GM21390 (cell line): ENCODE measurements at regions not wholly inside any gene's neighbourhood (a gene's known extent, or its start where the extent isn't known, plus 50 kb on each side); places are given as distances from the start of the nearest gene placed in this dataset.
"Not testable (repeated sequence)": the region's sequence is repeated elsewhere in the genome, so short reads cannot be mapped to it uniquely, and the experiment has no call there.

Experiments used
- ATAC-seq: cut with Tn5 transposase; IDR thresholded peaks from one replicate; pipeline ENCODE4 v1.9.1; 2021; ENCODE audit not compliant: unreplicated experiment

DNA sequence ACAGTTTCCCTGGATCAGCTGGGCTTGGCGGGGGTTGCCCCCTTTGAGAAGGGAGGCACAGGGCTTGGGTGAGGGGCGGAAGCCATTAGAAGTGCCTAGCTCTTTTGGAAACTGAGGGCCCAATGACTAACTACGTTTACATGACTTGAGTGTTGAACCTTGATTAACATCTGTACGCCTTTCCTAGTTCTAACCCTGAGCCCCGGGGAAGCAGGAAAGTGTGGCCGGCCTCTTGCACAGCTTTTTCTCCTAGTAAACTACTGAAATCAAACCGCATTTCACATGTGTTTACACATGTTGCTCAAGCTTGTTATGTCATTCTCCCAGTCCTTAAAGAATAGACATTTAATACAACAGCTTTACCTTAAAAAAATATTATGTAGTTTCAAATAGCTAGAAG, 1356.4 kb upstream of the TMEM132C start:
- no peak for ATAC-seq

DNA sequence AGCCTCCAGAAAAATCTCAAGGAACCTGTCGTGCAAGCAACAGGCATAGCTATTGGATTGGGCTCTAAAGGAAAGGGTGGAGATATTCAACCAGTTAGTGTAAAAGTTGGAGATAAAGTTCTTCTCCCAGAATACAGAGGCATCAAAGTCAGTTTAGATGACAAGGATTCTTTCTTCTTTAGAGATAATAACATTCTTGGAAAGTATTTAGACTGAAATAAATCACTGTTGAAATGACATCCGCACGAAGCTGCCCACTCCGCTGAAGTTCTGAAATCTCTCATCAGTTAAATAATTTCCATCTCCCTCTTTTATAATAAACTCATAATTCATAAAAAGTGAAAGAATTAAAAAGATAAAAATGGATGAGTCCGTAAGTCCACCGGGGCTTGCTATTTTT, 1354.9 kb upstream of the TMEM132C start:
- no peak for ATAC-seq

DNA sequence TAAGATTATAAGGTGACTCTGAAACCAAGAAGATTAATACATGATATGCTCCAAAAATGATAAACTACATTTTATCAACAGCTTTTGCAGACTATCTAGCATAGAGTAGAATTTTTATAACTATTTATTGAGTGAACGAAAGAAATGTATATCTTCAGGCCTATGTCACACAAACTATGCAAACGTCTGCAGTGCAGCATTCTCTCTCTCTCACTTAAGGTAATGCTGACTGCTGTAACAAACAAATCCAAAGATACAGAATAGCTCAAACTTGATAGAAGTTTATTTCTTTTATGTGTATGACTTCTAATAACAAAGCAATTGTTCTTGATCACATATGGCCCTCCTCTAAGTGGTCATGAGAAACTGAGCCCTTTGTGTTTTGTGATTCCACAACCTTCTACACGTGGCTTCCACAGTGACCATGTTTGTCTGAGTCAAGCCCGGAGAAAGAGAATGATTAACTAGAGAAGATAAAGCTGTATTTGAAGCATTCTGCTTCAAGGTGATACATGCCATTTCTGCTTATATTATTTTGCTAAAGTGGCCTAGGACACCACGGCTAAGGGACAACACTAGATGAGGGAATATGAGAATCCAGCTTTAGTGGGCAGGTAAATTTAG, 1352.7 kb upstream of the TMEM132C start:
- ATAC-seq, result no peak

DNA sequence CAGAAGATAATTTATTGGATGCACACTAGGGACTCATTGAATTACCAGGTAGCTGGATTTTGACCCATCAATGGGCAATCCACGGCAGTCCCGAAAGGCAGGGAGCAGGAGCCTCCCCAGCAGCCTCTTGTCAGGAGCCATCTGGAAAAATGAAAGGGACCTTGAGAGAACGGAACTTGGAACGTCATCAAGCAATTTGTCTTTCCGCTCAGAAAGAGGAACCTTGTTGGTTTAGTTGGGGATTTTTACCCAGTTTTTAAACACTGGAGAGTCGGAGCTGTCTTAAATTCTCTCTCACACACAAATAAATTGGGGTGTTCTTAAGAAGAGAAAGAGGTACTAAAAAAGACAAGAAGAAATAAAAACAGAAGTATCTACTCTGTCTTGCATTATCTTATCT, 1351.7 kb upstream of the TMEM132C start:
- no peak for ATAC-seq

DNA sequence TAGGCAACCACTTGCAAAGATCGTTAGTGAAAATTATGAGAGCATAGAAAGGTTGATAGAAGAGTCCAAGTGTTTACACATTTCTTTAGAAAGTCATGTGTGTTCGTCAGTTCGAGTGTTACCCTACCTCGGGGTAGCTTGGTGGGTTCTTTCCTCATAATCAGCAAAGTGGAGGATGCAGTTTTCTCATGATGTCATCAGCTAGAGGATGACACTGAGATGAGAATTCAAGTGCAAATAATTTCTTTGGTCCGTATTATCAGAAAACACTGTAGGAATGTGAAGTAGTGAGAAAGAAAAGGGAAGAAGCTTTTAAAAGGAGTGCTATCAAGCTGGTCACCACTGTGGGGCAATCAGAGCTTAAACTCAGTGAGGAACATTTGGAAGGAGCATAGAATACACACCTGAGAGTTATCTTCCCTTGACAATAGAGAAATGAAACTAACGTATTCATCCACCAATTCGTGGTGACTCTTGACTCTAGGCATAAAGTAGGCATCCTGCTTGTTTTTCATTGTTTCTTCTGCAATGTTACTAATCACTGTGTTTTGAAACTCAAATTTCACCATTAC, 1340.9 kb upstream of the TMEM132C start:
- peak; percentile 55 for ATAC-seq

DNA sequence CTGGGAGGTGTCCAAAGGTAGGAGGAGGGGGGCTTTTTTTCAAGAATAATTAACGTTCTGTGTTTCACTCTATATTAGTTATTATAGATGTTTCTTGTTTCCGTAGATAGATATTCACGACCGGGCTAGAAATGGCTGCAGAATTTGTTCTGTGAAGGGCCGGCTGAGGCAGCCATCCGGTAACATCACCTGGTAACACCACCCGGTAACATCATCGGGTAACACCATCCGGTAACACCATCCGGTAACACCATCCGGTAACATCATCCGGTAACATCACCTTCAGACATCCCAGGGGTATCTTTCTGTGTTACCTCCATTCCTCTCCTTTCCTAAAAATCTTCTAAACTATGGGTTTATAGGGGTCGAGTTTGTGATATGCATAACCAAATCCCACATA, 1336.7 kb upstream of the TMEM132C start:
- ATAC-seq, result no peak

DNA sequence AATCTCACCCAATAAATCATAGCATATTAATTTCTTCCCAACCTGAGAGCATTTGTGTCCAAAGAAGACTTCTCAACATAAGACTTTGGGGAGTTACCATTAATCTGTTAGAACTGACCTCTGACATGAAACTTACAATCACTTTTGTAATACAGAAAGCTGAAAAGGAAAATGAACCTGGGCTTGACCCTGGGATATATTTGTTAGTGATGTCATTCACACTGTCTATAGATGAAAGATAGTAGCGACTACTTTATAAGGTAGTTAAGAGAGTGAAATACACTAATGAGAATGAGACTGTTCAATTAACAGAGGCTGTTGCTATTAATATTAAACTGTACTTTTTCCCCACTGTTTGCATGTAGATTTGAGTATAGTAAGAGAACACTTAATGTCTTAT, 1334.8 kb upstream of the TMEM132C start:
- ATAC-seq, result no peak

DNA sequence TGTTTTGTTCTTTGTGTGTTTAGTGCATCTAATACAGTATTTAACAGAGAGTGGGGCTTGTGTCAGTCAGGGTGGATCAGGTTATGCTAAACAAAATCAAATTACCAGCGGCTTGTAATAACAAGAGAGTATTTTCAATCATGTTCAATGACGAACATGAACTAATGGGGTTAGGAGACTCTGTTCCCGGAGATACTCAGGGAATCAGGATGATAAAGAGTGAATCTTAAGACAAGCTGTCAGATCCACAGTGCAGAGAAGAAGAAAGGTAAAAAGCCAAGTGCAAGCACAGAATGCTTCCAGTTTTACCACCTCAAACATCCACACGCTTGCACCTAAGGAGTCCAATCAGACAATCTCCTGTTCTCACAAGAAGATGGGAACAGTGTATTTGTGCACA, 1331.5 kb upstream of the TMEM132C start:
- no peak for ATAC-seq

DNA sequence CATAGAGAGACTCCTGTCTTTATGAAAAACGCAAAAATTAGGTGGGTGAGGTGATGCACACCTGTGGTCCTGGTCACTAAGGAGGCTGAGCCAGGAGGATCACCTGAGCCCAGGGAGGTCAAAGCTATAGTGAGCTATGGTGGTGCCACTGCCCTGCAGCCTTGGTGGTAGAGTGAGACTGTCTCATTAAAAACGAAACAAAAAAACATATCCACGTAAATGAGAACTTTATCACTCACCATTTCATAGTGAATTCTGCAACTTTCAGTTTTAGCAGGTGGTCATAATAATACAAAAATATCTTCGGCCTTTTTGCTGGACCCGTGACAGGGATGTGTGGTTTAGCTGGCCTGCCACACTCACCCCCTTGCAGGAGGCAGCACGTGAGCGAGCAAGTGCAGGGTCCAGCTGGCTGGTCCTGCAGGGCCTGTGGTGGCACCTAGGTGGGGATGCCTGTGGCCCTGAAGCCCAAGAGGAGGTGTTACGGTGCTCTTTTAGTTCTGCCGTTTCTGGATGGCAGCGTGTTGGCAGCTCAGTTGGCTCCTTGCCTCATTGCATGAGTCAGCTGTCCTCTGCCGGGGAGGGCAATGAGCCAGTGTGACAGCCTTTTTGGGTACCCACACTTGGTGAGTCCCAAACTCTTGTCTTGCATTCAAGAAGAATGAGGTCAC, 1330.7 kb upstream of the TMEM132C start:
- ATAC-seq, result peak; percentile 62

DNA sequence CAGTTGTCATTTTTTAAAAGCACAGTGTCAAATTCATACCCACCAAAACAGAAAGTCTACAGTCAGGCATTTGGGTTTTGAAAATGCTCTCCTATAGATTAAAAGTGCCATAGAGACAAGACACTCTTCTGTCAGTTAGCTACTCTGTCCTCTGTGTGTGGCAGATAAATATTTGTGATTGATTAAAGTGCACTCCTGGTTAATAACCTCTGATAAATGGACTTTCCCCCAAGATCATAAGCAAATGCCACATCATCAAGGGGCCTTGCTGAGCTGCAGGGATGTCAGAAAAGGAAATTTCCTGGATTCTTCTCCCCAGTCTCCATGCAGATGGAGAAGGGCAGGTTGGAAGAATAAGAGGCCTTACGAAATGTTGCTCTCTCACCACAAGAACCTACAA, 1329.5 kb upstream of the TMEM132C start:
- ATAC-seq, result no peak

DNA sequence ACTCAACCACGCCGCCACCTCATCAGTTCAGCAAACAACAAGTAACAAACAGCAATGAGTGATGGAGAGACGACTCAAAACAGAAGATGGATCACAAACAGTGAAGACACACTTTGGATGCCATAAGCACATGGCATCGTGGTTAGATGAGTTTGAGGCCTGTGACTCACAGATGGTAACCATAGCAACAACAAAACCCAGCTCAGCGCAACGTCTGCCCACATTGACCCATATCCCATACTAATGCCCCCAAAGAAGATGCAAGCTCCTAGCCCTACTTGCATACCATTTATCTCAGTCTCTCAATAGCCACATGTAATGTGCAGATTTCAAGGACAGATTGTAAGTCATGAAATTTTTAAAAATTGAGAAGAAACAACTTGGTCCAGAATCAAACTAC, 1322.3 kb upstream of the TMEM132C start:
- no peak for ATAC-seq

DNA sequence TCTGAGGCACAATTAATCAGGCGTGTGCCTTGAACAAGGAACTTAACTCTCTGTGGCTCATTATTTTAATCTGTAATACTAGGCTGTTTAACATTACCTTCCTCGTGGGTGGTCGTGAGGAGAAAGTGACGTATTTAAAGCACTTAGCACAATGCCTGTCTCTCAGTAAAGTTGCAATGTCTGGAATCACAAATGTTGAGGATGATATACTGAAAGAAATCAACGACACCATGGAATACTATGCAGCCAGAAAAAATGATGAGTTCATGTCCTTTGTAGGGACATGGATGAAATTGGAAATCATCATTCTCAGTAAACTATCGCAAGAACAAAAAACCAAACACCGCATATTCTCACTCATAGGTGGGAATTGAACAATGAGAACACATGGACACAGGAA, 1320.0 kb upstream of the TMEM132C start:
- ATAC-seq, result not testable (repeated sequence)

DNA sequence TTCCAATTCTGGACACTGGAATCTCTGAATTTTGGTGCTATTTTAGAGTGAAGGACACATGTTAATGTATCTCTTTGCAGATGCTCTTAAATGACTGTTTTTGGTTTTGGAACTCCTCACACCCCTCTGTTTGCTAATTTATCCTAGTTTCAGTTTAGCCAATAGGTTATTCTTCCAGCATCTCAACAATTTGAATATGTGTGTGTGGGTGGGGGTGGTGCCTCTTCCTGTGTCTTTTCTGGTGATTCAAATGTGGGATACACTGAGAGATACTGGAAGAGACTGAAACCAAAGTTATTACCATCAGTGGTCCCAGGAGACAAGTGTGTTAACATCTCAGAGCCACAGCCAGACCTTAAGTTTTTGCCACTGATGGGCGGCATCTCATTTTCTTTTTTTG, 1317.4 kb upstream of the TMEM132C start:
- no peak for ATAC-seq

DNA sequence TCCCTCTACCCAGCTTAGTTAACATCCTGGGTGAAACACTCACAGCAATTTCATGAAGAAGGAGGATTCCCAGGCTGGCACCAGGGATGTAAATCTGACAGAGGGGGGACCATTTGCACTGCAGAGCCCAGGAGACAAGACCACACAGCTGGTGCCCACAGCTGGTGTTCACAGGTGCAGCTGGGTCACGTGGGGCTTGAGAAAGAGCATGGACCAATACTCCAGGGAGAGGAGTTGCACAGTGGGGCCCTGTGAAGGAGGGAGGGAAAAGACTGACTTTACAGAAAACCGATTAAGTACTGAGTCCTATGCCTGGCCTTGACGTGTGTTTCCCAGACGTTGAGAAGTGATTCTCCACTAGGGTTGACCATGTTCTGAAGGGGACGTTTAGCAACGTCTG, 1316.7 kb upstream of the TMEM132C start:
- no peak for ATAC-seq

DNA sequence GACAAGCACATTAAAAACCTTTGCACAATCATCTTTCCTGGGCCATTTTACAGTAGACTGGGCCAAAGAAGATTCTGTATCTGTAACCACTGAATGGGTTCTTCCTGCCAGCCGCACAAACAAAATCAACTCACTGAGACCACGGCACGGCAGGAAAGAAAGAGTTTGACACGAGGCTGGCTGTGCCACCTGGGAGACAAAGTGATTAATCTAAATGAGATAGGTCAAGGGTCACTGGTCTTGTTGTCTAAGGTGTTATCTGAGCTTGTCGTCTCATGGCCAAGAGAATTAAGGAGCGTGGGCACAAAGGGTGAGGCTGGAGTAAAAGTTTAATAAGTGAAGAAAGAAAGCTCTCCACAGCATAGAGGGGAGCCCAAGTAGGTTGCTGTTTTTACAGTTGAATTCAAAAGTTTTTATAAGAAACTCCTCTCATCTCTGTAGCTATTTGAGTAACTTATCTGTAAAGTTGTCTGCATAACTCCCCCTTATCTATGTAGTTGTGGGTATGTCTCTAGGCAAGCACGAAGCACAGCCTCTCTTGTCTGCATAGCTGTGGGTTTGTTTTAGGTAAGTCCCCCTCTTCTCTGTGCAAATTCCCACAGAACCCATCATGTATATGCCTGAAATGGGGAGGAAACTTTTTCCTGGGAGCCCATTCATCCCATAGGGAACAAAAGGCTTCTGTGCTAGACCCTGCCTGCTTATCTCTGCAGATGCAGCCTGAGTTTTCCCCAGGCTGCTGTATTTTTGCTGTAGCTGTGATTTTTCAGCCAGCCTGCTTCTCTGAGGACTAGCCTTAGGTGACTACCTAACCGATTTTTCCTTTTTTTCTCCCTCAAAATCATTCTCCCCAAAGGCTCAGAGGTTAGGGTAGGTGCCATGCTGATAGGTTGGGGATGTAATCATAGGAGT, 1314.6 kb upstream of the TMEM132C start:
- ATAC-seq, result no peak

DNA sequence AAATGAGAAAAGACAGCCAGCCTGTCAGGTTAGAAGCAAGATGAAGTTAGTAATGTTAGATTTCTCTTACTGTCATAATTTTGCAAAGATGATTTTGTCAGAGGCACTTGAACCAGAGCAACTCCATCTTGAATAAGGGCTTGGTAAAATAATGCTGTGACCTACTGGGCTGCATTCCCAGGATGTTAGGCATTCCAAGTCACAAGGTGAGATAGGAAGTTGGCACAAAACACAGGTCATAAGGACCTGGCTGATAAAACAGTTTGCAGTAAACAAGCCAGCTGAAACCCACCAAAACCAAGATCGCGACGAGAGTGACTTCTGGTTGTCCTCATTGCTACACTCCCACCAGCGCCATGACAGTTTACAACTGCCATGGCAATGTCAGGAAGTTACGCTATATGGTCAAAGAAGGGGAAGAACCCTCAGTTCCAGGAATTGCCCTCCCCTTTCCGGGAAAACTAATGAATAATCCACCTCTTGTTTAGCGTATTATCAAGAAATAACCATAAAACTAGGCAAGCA, 1313.5 kb upstream of the TMEM132C start:
- ATAC-seq, result no peak

DNA sequence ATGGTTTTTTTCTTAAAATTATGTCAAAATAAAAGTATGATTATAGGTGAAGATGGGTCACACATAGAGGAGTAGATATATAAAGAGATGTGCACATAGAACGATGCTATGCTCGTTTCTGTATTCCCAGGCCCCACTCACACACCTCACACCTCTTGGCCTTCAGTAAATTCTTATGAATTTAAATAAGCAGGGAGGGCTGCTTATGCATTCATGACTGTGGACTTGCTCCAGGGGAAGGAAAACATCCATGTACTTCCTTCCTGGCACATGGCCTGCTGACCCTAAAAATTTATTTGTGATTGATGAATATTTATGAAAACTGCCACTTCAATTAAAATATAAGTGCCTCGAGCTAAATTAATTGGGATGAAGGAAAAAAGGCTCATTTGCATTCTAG, 1306.7 kb upstream of the TMEM132C start:
- no peak for ATAC-seq

DNA sequence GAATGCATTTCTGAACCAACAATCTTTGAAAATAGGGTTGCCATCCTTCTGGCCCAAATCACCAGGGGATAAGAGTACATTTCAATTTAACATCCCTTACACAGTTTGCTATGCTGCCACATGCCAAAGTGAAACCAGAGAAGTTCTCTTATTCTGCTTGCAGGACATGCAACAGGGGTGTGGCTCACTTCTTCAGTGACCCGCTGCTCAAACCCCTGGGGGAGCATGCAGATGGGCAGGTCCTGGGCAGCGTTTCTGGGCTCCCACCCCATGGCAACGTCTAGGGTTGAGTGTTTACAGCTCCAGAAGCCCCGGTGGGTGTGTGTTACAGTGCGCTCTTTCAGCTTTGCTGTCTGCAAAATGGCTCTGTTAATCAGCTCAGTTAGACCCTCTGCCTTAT, 1306.3 kb upstream of the TMEM132C start:
- ATAC-seq, result no peak

DNA sequence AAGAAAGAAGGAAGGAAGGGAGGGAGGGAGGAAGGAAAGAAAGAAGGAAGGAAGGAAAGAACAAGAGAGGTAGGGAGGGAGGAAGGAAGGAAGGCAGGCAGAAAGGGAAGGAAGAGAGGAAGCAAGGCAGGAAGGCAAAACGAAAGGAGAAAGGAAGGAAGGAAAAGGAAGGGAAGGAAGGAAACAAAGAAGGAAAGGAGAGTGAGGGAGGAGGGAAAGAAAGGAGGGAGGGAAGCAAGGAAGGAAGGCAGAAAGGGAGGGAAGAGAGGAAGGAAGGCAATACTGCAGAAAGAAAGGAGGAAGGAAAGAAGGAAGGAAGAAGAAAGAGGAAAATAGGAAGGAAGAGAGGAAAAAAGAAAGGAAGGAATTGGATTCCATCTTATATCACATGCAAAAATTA, 1303.1 kb upstream of the TMEM132C start:
- no peak for ATAC-seq

DNA sequence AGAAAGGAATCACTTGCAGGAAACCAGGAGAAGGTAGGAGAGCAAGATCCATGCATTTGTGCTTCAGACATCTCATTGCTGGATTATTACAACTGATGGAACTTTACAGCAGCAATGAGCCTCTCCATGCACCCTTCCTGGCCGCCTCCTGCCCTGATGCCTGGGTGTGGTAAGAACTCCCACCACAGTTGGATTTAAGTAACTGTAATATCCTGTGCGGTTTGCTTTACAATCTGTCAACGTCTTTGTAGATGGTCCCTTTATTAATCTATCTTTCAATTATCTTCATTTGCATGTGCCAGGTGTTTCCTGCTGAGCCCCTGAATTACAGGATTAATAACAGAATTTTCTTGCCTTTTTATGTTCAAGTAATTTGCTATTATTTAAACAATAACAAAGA, 1300.5 kb upstream of the TMEM132C start:
- ATAC-seq, result no peak

DNA sequence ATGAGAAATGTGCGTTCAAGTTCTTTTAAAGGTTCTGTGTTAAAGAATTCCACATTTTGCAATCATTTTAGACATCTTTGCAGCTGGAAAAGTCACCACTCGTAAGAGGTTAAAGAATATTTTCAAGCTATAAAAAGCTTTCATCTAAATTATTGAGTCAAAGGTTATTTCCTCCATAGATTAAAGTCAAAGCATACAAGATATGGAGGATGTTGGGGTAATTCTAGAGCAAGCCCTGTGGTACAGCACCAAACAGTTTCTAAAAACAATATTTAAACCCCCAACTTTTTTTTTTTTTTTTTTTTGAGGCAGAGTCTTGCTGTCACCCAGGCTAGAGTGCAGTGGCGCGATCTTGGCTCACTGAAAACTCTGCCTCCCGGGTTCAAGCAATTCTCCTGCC, 1299.8 kb upstream of the TMEM132C start:
- no peak for ATAC-seq
